ENCODE measurements at regions not wholly inside any gene's neighbourhood (a gene's known extent, or its start where the extent isn't known, plus 50 kb on each side); places are given as distances from the start of the nearest gene placed in this dataset.

GRCh38 chr13:73201626-73202025, 142.8 kb downstream of the KLF5 start:
- TF ChIP-seq CTCF (IDR thresholded peaks at IDR 0.05) (no peak), POLR2A (IDR thresholded peaks at IDR 0.05) (no peak)
